Memory B cell (primary cell): ENCODE measurements at regions not wholly inside any gene's neighbourhood (a gene's known extent, or its start where the extent isn't known, plus 50 kb on each side); places are given as distances from the start of the nearest gene placed in this dataset.
"Not testable (repeated sequence)": the region's sequence is repeated elsewhere in the genome, so short reads cannot be mapped to it uniquely, and the experiment has no call there.

ENCODE experiments used
- ATAC-seq: fragments of 150-1000 bp; cut with Tn5 transposase; 2 replicates; pipeline ENCODE4 v1.10.0; 2021; ENCODE audit warnings: low read depth, mild to moderate bottlenecking, moderate library complexity
- DNase-seq, 2 donors: peaks; one replicate each; pipeline ENCODE4 v3.0.0; 2022; ENCODE audit warnings: low spot score in 2 of 2
- H3K27ac Mint-ChIP-seq: one replicate; pipeline ENCODE4 v1.8.0; 2022; ENCODE audit warnings: mild to moderate bottlenecking, moderate library complexity, mixed read lengths
- H3K27me3 Mint-ChIP-seq: one replicate; pipeline ENCODE4 v1.8.0; 2022; ENCODE audit warnings: mixed read lengths
- H3K36me3 Mint-ChIP-seq: one replicate; pipeline ENCODE4 v1.8.0; 2022; ENCODE audit warnings: mild to moderate bottlenecking, mixed read lengths
- H3K4me1 Mint-ChIP-seq: one replicate; pipeline ENCODE4 v1.8.0; 2022; ENCODE audit warnings: mixed read lengths
- H3K4me3 Mint-ChIP-seq: one replicate; pipeline ENCODE4 v1.8.0; 2022; ENCODE audit warnings: mild to moderate bottlenecking, moderate library complexity, mixed read lengths
- H3K9me3 Mint-ChIP-seq: one replicate; pipeline ENCODE4 v1.8.0; 2022; ENCODE audit warnings: mixed read lengths

DNA sequence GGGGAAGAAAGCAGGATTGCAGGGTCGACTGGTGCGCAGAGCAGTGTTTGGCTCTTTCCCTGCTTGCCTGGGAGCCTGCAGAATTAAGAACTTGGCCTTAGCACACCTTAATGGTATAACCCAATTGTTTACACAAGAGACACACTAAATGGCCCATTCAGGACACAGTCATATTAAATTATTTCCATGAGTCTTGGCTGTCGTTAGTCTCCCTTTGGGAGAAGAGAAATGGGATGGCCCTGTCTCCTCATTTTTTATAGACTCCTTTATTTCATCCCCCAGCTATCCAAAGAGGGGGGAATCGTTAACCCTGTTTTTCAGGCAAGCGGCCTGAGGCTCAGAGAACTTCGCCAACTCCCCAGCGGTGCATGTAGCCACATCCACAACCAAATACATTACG is 282.5 kb downstream of the SUCLA2 start:
- Mint-ChIP-seq H3K4me1 (no peaks in the 10 kb centered on the region), H3K27ac (no peak overlapping the region), H3K36me3 (no peaks in the 10 kb centered on the region), H3K9me3 (peaks cover 1% of the 10 kb centered on the region), H3K4me3 (no peak overlapping the region), H3K27me3 (no peaks in the 10 kb centered on the region)
- DNase-seq (no peak), ATAC-seq (no peak)

DNA sequence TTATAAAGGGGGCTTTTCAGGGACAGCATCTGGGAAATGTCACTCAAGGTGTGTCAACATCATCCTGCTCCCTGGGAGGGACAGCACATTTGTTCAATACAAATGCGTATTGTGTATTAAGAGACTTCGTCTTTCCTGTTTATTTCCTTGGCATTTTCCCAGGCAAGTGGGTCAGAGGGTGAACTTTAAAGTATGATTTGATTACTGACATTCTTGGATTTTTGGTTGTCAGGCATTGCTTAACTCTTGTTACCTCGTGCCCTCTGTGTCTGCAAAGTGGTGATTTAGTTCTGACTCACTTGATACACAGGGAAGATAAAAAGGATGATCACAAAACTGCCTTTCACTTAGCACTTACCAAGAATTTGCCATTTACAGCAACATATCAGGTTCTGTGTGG is 292.7 kb downstream of the SUCLA2 start:
- Mint-ChIP-seq H3K36me3 (peaks cover 2% of the 10 kb centered on the region), H3K9me3 (peaks cover 2% of the 10 kb centered on the region), H3K27me3 (peaks cover 11% of the 10 kb centered on the region), H3K27ac (no peak overlapping the region), H3K4me1 (no peaks in the 10 kb centered on the region), H3K4me3 (no peak overlapping the region)
- ATAC-seq (no peak), DNase-seq (no peak)

DNA sequence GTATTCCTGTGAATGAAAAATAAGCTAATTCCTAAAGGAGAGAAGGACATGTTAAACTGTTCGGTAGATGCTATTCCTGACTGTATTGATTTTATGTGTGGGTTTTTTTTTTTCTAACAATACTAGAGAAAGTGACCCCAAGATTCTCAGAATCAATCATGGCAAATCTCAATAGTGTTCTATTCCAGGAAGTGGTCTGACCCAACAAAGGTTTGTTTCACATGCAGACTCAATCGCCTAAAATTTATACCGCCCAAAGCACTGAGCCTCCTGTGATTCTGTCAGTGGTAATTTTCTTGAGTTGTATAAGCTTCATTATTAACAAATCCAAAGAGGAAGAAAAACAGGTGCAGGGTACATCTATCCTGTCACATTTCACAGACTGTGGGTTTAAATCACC is 293.7 kb downstream of the SUCLA2 start:
- H3K27ac Mint-ChIP-seq = no peak overlapping the region
- H3K4me3 Mint-ChIP-seq = no peak overlapping the region
- H3K36me3 Mint-ChIP-seq = peaks cover 2% of the 10 kb centered on the region
- no peak for ATAC-seq
- peaks cover 2% of the 10 kb centered on the region for H3K9me3 Mint-ChIP-seq
- H3K27me3 Mint-ChIP-seq = peaks cover 11% of the 10 kb centered on the region
- DNase-seq = no peak
- no peaks in the 10 kb centered on the region for H3K4me1 Mint-ChIP-seq

DNA sequence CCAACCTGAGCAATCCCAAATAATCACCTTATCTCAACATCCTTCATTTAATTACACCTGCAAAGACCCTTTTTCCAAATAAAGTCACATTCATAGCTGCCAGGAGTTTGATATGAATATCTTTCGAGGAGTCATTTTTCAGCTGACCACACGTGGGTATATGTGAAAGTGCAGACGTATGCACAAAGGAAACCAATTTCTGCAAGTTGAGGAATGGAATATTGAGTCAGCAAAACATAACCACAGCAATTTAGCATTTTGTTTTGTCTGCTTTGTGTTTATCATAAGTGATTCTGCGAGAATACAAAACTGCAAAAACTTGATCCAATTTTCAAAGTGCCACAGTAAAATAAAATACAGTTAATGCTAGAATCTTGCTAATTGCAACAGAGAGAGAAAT is 295.9 kb downstream of the SUCLA2 start:
- no peak overlapping the region for H3K27ac Mint-ChIP-seq
- peaks cover 2% of the 10 kb centered on the region for H3K27me3 Mint-ChIP-seq
- DNase-seq (no peak), ATAC-seq (no peak)
- H3K4me1 Mint-ChIP-seq = no peaks in the 10 kb centered on the region
- H3K4me3 Mint-ChIP-seq = no peak overlapping the region
- no peaks in the 10 kb centered on the region for H3K9me3 Mint-ChIP-seq
- H3K36me3 Mint-ChIP-seq = no peaks in the 10 kb centered on the region

DNA sequence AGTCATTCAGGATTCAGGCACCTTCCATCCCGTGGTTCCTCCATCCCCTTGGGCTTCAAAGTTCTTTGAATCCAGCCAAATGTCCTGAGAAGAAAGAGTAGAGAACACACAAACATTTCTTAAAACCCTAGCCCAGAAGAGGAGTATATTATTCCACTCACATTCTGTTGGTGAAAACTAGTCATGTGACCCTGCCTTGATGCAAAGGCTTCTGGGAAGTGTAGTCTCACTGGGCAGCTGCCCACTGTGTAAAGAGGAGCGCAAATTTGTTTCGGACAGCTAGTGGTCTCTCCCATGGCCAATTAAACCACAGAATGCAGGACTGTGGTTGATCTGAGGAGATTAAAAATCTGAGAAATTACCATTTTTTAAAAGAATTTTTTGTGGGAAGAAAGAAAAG is 304.4 kb downstream of the SUCLA2 start:
- Mint-ChIP-seq H3K4me1 (no peaks in the 10 kb centered on the region), H3K9me3 (peaks cover 1% of the 10 kb centered on the region), H3K27ac (no peak overlapping the region), H3K27me3 (peaks cover 8% of the 10 kb centered on the region), H3K4me3 (no peak overlapping the region), H3K36me3 (no peaks in the 10 kb centered on the region)
- DNase-seq (no peak), ATAC-seq (no peak)

DNA sequence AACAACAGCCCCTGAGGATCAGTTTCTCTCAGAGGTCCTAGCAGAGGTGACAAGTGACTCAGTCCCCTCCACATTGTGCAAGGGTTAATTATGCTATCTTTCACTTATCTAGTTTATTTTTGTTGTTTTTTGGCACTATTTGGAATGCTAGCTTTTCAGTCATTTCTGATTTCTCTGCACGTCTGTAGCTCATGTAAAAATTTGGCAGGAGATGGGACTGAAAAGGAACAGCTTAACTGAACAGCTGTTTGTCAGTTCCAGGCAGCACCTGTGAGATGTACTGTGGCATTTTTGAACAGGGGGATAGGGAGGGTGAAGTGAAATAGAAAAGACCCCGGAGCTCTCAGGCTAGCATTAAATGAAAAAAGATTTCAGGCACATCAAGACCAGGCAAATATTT is 313.5 kb downstream of the SUCLA2 start:
- Mint-ChIP-seq H3K4me1 (no peaks in the 10 kb centered on the region), H3K27me3 (no peaks in the 10 kb centered on the region), H3K27ac (no peak overlapping the region), H3K9me3 (peaks cover 1% of the 10 kb centered on the region), H3K4me3 (no peak overlapping the region), H3K36me3 (no peaks in the 10 kb centered on the region)
- no peak for ATAC-seq
- DNase-seq = no peak

DNA sequence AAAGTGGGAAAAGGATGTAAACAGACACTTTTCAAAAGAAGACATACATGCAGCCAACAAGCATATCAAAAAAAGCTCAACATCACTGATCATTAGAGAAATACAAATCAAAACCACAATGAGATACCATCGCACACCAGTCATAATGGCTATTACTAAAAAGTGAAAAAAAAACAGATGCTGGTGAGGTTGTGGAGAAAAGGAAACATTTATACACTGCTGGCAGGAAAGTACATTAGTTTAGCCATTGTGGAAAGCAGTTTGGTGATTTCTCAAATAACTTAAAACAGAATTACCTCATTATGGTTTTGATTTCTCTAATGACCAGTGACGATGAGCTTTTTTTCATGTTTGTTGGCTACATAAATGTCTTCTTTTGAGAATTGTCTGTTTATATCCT is 315.9 kb downstream of the SUCLA2 start:
- not testable (repeated sequence) for H3K27ac Mint-ChIP-seq, H3K27me3 Mint-ChIP-seq, H3K9me3 Mint-ChIP-seq, H3K36me3 Mint-ChIP-seq, ATAC-seq, H3K4me3 Mint-ChIP-seq, DNase-seq, H3K4me1 Mint-ChIP-seq

DNA sequence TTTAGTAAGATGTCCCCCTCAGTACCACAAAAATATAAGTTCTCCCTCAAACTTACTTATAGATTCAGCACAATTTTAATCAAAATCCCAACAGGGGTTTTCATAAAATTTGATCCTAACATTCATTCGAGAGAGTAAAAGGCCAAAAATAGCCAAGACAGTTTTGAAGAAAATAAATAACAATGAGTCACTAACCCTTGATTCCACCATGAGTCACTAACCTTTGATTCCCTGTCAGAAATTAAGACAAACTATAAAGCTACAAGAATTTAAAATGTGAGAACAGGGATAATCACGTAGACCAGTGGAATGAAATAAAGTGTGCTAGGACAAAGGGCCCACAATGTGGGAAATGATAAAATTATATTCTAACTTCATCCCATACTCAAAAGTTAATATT is 320.3 kb downstream of the SUCLA2 start:
- H3K9me3 Mint-ChIP-seq = no peaks in the 10 kb centered on the region
- H3K27me3 Mint-ChIP-seq = peaks cover 7% of the 10 kb centered on the region
- H3K27ac Mint-ChIP-seq = no peak overlapping the region
- no peak for ATAC-seq
- no peak for DNase-seq
- no peak overlapping the region for H3K4me3 Mint-ChIP-seq
- no peaks in the 10 kb centered on the region for H3K36me3 Mint-ChIP-seq
- H3K4me1 Mint-ChIP-seq = no peaks in the 10 kb centered on the region

DNA sequence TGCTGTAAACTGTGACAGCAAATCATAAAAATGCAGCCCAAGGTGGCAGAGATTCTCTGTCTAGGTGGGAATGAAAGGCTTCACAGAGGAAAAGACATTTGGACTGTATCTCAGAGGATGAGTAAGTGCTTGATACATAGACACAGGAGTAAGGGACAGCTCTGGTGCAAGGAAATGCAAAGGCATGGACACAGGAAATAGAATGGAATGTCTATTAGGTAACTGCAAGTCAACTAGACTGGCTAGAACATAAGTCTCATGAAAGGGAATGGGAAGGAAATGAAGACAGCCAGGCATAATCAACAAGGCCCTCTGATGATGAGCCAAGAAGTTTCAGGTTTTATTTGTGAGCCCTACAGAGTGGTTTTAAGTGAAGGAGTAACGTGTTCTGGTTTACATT is 321.7 kb downstream of the SUCLA2 start:
- Mint-ChIP-seq H3K27ac (no peak overlapping the region), H3K36me3 (no peaks in the 10 kb centered on the region)
- DNase-seq = no peak

DNA sequence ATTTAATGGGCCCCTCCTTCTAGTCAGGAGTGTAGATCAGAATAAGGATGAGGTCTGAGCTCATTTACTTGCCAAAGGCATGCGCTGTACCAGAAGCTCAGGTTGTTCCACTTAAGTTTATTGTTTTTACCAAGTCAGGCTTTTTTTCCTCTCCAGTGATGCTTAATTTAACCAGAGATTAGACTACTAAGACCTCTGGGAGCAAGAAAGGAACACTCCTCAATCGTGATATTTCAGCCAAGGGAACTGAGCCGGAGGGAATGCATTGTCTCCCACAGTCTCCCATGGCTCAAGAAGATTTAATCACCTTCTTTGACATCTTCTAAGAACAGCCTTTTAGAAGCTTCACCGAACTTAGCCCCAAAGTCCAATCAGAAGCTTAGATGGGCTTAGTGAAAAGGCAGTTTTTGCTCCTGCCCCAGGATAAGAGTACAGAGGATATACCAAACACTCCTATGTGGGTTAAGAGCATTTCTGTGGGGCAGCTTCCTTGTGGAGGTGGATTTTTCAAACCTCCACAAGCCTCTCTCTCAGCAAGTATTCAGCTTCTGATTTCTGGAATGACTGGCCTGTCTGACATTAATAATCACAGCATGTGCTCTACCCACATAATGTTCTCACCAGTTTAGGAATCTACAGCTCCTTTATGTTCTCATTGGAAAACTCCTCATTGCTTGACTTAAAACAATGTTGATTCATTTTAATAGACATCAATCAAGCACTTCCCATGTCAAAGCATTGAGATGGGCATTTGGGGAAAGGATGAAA is 322.7 kb downstream of the SUCLA2 start:
- ATAC-seq (no peak), DNase-seq (no peak)
- Mint-ChIP-seq H3K4me1 (no peaks in the 10 kb centered on the region), H3K27ac (no peak overlapping the region), H3K4me3 (no peak overlapping the region), H3K36me3 (no peaks in the 10 kb centered on the region), H3K27me3 (peaks cover 7% of the 10 kb centered on the region), H3K9me3 (no peaks in the 10 kb centered on the region)

More for the DNA sequence above, 321.7 kb downstream of the SUCLA2 start:
- H3K4me1 Mint-ChIP-seq = no peaks in the 10 kb centered on the region
- H3K27me3 Mint-ChIP-seq = peaks cover 7% of the 10 kb centered on the region
- no peaks in the 10 kb centered on the region for H3K9me3 Mint-ChIP-seq
- H3K4me3 Mint-ChIP-seq = no peak overlapping the region
- no peak for ATAC-seq

DNA sequence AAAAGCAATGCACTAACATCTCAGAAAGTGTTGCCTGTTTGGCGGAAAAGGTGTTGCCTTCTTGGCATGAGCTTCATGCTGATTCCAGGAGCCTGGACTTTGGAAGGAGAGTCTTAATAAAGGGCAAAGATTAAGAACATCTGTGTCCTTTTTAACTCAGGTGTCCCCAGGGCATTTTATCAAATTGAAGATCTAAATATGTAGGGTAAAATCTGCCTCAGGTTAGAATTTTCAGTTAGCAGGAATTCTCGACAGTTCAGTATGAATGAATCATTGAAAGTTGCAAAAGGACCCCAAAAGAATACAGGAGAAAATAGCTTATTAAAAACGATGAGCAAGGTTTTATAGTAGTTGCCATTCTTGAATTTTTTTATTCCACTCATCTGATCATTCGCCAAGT is 325.2 kb downstream of the SUCLA2 start:
- Mint-ChIP-seq H3K36me3 (no peaks in the 10 kb centered on the region), H3K27ac (no peak overlapping the region), H3K9me3 (no peaks in the 10 kb centered on the region), H3K27me3 (peaks cover 7% of the 10 kb centered on the region), H3K4me1 (no peaks in the 10 kb centered on the region), H3K4me3 (no peak overlapping the region)
- DNase-seq (no peak), ATAC-seq (no peak)

DNA sequence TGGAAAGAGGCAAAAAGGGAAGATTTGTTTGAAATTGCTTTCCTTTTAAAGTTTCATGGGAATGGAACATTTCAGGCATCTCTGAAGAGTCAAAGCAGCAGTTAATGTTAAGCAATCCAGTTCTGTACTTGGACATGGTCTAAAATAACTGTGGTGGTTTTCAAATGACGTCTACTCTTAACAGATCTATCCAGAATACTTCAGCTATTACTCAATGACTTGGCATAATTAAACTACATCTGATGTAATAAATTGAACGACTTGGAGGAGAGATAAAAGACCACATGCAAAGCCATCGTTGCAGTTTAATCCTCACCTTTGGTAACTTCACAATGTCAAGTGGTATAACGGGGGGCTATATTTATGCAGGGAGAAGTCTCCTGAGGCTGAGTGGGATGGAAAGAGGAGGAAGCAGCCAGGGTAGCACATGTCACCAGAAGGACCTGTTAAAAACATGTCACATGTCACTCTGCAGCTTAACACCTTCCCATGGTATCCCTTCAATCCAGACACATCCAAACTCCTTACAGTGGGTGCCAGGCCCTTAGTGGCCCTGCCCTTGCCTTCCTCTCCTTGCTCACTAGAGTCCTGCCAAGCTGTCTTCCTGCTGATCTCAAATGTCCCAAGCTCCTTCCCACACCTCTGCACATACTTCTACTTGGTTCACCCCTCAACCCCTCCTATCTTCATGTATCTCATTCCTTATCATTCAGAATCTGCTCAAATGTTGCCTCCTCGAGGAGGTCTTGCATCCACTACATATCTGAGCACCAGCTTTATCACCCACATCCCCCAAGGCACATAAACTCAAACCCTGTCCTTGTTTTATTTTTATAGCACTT is 327.8 kb downstream of the SUCLA2 start:
- ATAC-seq = no peak
- no peak for DNase-seq
- Mint-ChIP-seq H3K9me3 (no peaks in the 10 kb centered on the region), H3K4me3 (no peak overlapping the region), H3K27me3 (peaks cover 2% of the 10 kb centered on the region), H3K27ac (no peak overlapping the region), H3K36me3 (no peaks in the 10 kb centered on the region), H3K4me1 (no peaks in the 10 kb centered on the region)

DNA sequence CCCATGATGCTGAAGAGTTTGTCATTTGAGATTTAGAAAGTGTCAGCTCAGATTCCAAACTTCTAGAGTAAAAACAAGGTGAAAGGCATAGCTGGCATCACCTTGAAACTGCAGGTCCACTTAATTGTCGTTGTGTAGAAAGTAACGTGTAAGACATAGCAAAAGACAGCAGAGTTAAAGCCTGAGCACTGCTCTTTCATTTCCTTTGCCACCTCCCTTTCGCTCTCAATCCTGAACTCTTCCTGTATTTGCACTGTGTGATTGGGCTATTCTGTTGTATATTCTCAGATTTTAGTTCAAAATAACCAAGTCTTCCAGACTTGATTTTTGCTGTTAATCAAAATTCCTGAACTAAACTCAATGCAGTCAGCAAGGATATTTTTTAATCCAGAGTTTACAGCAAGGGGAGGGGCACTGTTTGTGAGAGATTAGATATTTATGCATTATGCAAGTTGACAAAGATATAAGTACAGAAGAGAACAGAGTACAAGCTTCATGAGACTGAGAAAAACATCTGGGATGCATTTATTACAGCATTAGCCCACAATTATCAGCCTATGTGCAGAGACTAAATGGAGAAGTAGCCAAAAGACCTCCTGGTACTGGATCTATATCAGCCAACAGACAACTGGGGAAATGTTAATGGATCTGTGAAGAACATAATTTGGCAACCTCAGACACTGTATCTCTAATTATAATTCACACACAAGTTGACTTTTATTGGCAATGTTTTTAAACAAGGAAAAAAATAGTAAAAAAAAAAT is 328.6 kb downstream of the SUCLA2 start:
- Mint-ChIP-seq H3K4me1 (no peaks in the 10 kb centered on the region), H3K27ac (no peak overlapping the region), H3K9me3 (no peaks in the 10 kb centered on the region), H3K4me3 (no peak overlapping the region), H3K27me3 (peaks cover 2% of the 10 kb centered on the region), H3K36me3 (no peaks in the 10 kb centered on the region)
- no peak for DNase-seq
- ATAC-seq = no peak

DNA sequence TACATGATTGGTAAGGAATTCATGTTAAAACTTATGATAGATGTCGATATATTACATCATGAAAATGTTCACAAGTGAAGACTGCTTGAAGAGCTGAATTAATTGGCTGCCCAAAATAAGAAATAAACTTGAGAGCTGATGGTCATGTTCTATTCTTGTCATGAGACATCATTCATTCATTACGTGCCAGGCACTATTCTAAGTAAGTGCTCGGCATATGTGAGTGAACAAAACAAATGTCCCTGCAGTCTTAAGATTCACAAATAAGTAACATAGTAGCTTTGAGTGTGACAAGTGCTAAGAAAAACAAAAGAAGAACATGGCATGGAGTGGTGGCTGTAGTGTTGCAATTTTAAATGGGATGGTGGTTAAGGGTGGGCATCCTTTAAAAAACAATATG is 329.3 kb downstream of the SUCLA2 start:
- H3K4me3 Mint-ChIP-seq = no peak overlapping the region
- DNase-seq (no peak), ATAC-seq (no peak)
- no peaks in the 10 kb centered on the region for H3K9me3 Mint-ChIP-seq
- H3K36me3 Mint-ChIP-seq = no peaks in the 10 kb centered on the region
- H3K27ac Mint-ChIP-seq = no peak overlapping the region
- peaks cover 2% of the 10 kb centered on the region for H3K27me3 Mint-ChIP-seq
- H3K4me1 Mint-ChIP-seq = no peaks in the 10 kb centered on the region
